Colonic mucosa (tissue), 4 donors: ENCODE measurements at regions not wholly inside any gene's neighbourhood (a gene's known extent, or its start where the extent isn't known, plus 50 kb on each side); places are given as distances from the start of the nearest gene placed in this dataset.

ENCODE experiments used
- DNase-seq: peaks from one replicate; pipeline ENCODE4 v3.0.0-alpha.2; 2020
- H3K27ac ChIP-seq: fragments of 200-600 bp; one replicate; pipeline ENCODE4 v1.8.0; 2021
- H3K27me3 ChIP-seq: fragments of 200-600 bp; one replicate; pipeline ENCODE4 v1.8.0; 2021
- H3K36me3 ChIP-seq: fragments of 200-600 bp; one replicate; pipeline ENCODE4 v1.8.0; 2021
- H3K4me1 ChIP-seq: fragments of 200-600 bp; one replicate; pipeline ENCODE4 v1.8.0; 2021; ENCODE audit warnings: mild to moderate bottlenecking
- H3K4me3 ChIP-seq: fragments of 200-600 bp; one replicate; pipeline ENCODE4 v1.8.0; 2021
- H3K9ac ChIP-seq, 2 donors: one replicate each; pipeline ENCODE4 v1.7.0; 2013; ENCODE audit warnings: control low read depth in 2 of 2, low read depth in 2 of 2, low read length in 2 of 2
- H3K9me3 ChIP-seq: fragments of 200-600 bp; one replicate; pipeline ENCODE4 v1.8.0; 2021
- intact Hi-C: fragments of 100-400 bp; cut with DNase I; formaldehyde crosslinking; loops from one replicate; pipeline ENCODE4 v1.14.1; 2022
- TF ChIP-seq, protein P1 (sequence below): fragments of 200-600 bp; IDR thresholded peaks from one replicate; pipeline ENCODE4 v1.8.0; 2022; ENCODE audit warnings: antibody characterized with exemption, mild to moderate bottlenecking
- donor health status: healthy.
- donor health status: DM: no; HTN: no; CAD: no.
- donor health status: DM: no; HTN: no; CAD: no.

DNA sequence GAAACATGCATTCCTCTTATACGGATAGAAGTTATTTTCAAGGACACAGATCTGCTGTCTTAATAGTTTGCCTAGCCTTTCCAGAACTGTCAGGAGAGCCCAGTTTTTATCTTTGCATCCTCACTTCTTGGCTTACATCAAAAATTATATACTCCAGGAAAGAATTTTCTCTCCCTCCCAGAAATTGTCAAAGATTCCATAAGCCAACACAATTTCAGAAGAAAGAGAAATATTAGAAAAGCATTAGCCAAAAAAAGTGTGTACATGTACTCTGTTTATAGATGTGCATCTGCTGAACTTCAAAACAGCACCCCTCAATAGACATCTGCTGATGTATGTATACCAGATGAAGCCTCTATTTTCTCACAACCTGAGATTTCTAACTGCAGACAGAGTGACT, 210.4 kb downstream of the METTL4 start:
- Histone ChIP-seq H3K4me3 (no peak overlapping the region), H3K9me3 (no peaks in the 10 kb centered on the region)
- TF ChIP-seq, protein P1, sequence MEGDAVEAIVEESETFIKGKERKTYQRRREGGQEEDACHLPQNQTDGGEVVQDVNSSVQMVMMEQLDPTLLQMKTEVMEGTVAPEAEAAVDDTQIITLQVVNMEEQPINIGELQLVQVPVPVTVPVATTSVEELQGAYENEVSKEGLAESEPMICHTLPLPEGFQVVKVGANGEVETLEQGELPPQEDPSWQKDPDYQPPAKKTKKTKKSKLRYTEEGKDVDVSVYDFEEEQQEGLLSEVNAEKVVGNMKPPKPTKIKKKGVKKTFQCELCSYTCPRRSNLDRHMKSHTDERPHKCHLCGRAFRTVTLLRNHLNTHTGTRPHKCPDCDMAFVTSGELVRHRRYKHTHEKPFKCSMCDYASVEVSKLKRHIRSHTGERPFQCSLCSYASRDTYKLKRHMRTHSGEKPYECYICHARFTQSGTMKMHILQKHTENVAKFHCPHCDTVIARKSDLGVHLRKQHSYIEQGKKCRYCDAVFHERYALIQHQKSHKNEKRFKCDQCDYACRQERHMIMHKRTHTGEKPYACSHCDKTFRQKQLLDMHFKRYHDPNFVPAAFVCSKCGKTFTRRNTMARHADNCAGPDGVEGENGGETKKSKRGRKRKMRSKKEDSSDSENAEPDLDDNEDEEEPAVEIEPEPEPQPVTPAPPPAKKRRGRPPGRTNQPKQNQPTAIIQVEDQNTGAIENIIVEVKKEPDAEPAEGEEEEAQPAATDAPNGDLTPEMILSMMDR = no peak

GRCh38 chr18:2368102-2368501, 203.2 kb downstream of the METTL4 start:
- Histone ChIP-seq H3K4me3 (no peak overlapping the region), H3K9ac (no peak overlapping the region), H3K36me3 (no peaks in the 10 kb centered on the region), H3K27me3 (no peaks in the 10 kb centered on the region), H3K27ac (no peak overlapping the region), H3K4me1 (no peaks in the 10 kb centered on the region), H3K9me3 (no peaks in the 10 kb centered on the region)
- TF ChIP-seq, protein P1 = no peak
- no peak for DNase-seq
- intact Hi-C loops = no loop called here

More for the DNA sequence above, 210.4 kb downstream of the METTL4 start:
- Histone ChIP-seq H3K4me1 (no peaks in the 10 kb centered on the region), H3K27me3 (no peaks in the 10 kb centered on the region), H3K27ac (no peak overlapping the region), H3K9ac (no peak overlapping the region), H3K36me3 (no peaks in the 10 kb centered on the region)
- intact Hi-C loops = no loop called here
- DNase-seq = no peak

DNA sequence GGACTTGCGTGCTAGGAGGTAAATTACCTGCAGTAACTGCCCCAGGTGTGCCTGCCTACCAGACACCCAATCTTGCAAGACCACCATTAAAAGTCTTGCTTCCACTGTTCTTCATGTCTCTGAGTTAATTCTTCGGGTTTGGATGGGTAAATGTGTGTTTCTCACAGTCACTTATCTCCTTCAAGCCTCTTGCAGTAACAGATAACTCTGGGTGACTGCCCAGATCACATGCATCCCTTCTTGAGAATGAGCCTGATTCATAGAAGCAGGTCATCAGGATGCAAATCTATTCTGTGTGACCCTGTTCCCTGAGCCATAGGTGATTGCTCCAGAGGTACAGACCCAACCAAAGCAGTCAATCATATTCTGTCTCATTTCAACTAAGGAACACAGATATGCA, 194.6 kb downstream of the METTL4 start:
- Histone ChIP-seq H3K27me3 (no peaks in the 10 kb centered on the region), H3K27ac (no peak overlapping the region), H3K4me3 (no peak overlapping the region), H3K9me3 (no peaks in the 10 kb centered on the region), H3K36me3 (no peaks in the 10 kb centered on the region), H3K9ac (no peak overlapping the region), H3K4me1 (no peaks in the 10 kb centered on the region)
- TF ChIP-seq, protein P1 = no peak
- DNase-seq = no peak
- intact Hi-C loops = no loop called here

DNA sequence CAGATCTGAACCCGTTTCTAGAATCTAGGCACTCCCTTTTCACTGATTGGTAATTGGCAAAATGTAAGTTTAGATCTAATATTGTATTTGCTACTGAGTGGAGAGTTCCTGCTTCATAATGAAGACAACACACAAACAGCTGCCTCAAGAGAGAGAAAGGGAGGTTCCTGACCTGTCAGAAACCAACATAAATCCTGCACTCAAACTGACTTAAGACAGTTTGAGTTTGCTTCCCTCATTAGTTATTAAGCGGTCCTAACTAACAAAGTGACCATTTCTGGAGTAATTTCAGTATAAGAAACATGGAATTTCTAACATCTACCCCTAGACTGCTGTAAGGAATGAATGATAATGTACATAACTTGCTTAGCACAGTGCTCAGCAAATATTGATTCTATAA, 191.2 kb downstream of the METTL4 start:
- intact Hi-C loops = no loop called here
- no peak overlapping the region for H3K27ac ChIP-seq
- no peak overlapping the region for H3K4me3 ChIP-seq
- H3K9me3 ChIP-seq = no peaks in the 10 kb centered on the region
- H3K4me1 ChIP-seq = no peaks in the 10 kb centered on the region
- TF ChIP-seq, protein P1 = no peak
- DNase-seq = no peak
- no peaks in the 10 kb centered on the region for H3K27me3 ChIP-seq
- no peak overlapping the region for H3K9ac ChIP-seq
- no peaks in the 10 kb centered on the region for H3K36me3 ChIP-seq

DNA sequence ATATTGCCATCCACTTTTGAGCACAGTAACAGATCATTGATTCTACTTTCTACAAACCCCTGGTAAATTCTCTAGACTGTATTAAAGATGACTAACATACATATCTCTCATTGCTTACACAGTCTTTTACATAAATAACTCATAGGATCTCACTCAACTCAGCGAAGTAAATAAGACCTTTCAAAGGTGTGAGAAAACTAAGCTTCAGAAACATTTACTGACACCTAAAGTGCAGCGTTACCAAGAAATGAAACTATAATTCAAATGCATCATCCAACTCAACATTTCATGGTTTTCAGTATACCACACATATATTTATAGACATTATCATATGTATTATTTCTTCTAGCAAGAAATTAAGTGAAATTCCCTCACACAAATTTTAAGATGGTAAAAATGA, 189.8 kb downstream of the METTL4 start:
- intact Hi-C loops = no loop called here

More for the DNA sequence above, 189.8 kb downstream of the METTL4 start:
- H3K9me3 ChIP-seq = no peaks in the 10 kb centered on the region
- no peak overlapping the region for H3K4me3 ChIP-seq
- DNase-seq = no peak
- no peaks in the 10 kb centered on the region for H3K36me3 ChIP-seq
- TF ChIP-seq, protein P1 = no peak
- H3K4me1 ChIP-seq = no peaks in the 10 kb centered on the region
- no peak overlapping the region for H3K9ac ChIP-seq
- no peaks in the 10 kb centered on the region for H3K27me3 ChIP-seq
- H3K27ac ChIP-seq = no peak overlapping the region
